Calu3 (cell line): ENCODE measurements at regions not wholly inside any gene's neighbourhood (a gene's known extent, or its start where the extent isn't known, plus 50 kb on each side); places are given as distances from the start of the nearest gene placed in this dataset.

ENCODE experiments used
- BruUV-seq: library from RNA; stranded (reverse); fragments of 400-500 nt; replicated peaks from 2 replicates; lab custom pipeline; 2021; lab: Mats Ljungman, UMichigan
- CTCF ChIA-PET: fragments of 300-600 bp; sonication (Branson Sonifier 250); formaldehyde crosslinking; loops from one replicate; lab custom pipeline; 2022; ENCODE audit warnings: antibody characterized with exemption; lab: Charles Lee
- DNase-seq: peaks from one replicate; pipeline ENCODE4 v3.0.0; 2022
- H3K27ac Mint-ChIP-seq: one replicate; pipeline ENCODE4 v1.8.0; 2022; ENCODE audit warnings: mixed read lengths; ENCODE audit not compliant: unreplicated experiment
- H3K27me3 Mint-ChIP-seq: one replicate; pipeline ENCODE4 v1.8.0; 2022; ENCODE audit warnings: mixed read lengths; ENCODE audit not compliant: unreplicated experiment
- H3K36me3 Mint-ChIP-seq: one replicate; pipeline ENCODE4 v1.8.0; 2022; ENCODE audit warnings: mild to moderate bottlenecking, moderate library complexity, mixed read lengths; ENCODE audit not compliant: insufficient read depth, unreplicated experiment
- H3K4me1 Mint-ChIP-seq: one replicate; pipeline ENCODE4 v1.8.0; 2022; ENCODE audit warnings: mild to moderate bottlenecking, low read depth, mixed read lengths; ENCODE audit not compliant: unreplicated experiment
- H3K4me3 Mint-ChIP-seq: one replicate; pipeline ENCODE4 v1.8.0; 2022; ENCODE audit warnings: mild to moderate bottlenecking, low read depth, moderate library complexity, mixed read lengths; ENCODE audit not compliant: unreplicated experiment
- H3K9me3 Mint-ChIP-seq: one replicate; pipeline ENCODE4 v1.8.0; 2022; ENCODE audit warnings: low read depth, mixed read lengths; ENCODE audit not compliant: unreplicated experiment
- intact Hi-C: fragments of 100-400 bp; cut with micrococcal nuclease; formaldehyde crosslinking; loops from one replicate; pipeline ENCODE4 v1.10.0; 2022; ENCODE audit not compliant: unreplicated experiment
- TF ChIP-seq, protein P1 (sequence below): fragments of 200-600 bp; IDR thresholded peaks from one replicate; pipeline ENCODE4 v1.8.0; 2022; ENCODE audit warnings: antibody characterized with exemption; ENCODE audit not compliant: unreplicated experiment

DNA sequence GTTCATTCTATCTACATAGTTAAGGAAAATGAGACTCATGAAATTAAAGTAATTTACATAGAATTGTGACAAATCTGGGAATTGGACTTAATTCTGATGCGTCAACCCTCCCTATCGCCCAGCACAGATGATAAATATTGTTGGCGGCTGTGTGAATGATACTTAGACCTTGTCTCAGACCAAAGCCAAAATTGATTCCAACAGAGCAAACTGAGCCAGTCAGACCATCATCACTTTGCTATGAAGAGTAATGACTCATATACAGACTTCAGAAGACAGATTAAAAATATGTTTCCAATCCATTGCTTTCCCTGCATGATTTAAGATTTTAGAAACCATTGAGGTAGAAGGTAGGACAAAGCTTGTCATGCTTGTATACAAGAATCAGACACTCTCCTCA lies 1156.7 kb upstream of the CDH8 start:
- Mint-ChIP-seq H3K4me3 (no peak overlapping the region), H3K27ac (no peak overlapping the region), H3K4me1 (no peaks in the 10 kb centered on the region), H3K27me3 (no peaks in the 10 kb centered on the region), H3K9me3 (peaks cover 16% of the 10 kb centered on the region), H3K36me3 (no peaks in the 10 kb centered on the region)
- TF ChIP-seq, protein P1, sequence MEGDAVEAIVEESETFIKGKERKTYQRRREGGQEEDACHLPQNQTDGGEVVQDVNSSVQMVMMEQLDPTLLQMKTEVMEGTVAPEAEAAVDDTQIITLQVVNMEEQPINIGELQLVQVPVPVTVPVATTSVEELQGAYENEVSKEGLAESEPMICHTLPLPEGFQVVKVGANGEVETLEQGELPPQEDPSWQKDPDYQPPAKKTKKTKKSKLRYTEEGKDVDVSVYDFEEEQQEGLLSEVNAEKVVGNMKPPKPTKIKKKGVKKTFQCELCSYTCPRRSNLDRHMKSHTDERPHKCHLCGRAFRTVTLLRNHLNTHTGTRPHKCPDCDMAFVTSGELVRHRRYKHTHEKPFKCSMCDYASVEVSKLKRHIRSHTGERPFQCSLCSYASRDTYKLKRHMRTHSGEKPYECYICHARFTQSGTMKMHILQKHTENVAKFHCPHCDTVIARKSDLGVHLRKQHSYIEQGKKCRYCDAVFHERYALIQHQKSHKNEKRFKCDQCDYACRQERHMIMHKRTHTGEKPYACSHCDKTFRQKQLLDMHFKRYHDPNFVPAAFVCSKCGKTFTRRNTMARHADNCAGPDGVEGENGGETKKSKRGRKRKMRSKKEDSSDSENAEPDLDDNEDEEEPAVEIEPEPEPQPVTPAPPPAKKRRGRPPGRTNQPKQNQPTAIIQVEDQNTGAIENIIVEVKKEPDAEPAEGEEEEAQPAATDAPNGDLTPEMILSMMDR, result no peak
- BruUV-seq, result no TSS peak
- intact Hi-C loops, result no loop called here
- no peak for DNase-seq
- CTCF ChIA-PET, result no interaction called here

DNA sequence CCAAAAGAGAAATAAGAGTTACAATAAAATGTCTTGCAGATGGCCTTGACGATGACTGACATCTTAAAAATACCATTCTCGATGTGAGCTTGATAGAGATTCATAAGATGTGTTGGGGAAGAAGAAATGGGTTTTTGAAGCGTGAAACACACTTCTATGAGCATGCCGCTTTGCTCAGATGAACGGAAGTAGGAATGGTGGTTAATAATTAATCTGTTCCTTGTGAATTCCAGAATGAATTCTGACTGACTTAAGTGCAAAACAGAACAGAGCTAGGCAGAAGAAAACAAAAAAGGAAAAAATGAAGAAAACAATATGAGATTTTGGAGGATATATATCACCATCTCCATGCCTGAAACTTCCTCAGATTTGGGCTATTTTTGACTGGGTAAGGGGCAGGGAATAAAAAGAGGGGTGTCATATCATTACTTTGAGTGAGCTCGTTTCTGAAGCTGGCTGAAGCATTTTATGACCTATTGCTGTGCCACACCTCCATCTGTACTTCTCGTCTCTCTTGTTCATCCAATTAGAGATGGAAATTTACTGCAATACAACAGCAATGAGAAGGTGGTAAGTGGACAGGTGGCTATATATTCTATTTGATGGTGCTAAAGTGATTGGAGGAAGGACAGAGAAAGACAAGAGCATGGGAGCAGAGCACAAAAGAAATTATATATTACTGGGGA lies 1152.0 kb upstream of the CDH8 start:
- CTCF ChIA-PET, result no interaction called here
- TF ChIP-seq, protein P1, result no peak
- no peak overlapping the region for H3K27ac Mint-ChIP-seq
- no peaks in the 10 kb centered on the region for H3K36me3 Mint-ChIP-seq
- H3K27me3 Mint-ChIP-seq, result no peaks in the 10 kb centered on the region
- H3K4me1 Mint-ChIP-seq, result no peaks in the 10 kb centered on the region
- H3K4me3 Mint-ChIP-seq, result no peak overlapping the region
- DNase-seq, result no peak
- BruUV-seq, result no TSS peak
- intact Hi-C loops, result no loop called here
- peaks cover 17% of the 10 kb centered on the region for H3K9me3 Mint-ChIP-seq

DNA sequence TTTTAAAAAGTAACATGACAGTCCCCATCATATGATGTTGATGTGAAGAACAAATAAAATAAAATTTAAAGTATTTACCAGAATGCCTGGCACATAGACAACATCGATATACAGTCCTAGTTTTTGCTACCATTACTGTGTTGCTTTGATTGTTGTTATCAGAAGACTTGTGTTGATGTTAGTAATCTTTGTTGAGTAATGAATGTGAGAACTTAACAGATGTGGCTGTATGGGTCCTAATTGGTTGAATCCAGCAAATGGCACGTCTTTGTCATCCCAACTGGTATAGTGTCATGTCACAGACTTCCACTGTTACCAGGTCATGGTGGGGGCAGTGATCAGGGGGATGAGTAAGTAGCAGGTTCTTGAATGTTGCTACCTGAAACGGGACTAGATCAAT lies 1151.4 kb upstream of the CDH8 start:
- Mint-ChIP-seq H3K27me3 (no peaks in the 10 kb centered on the region), H3K36me3 (no peaks in the 10 kb centered on the region), H3K9me3 (peaks cover 21% of the 10 kb centered on the region), H3K4me3 (no peak overlapping the region), H3K27ac (no peak overlapping the region), H3K4me1 (no peaks in the 10 kb centered on the region)
- TF ChIP-seq, protein P1, result no peak
- no TSS peak for BruUV-seq
- CTCF ChIA-PET, result no interaction called here
- intact Hi-C loops, result no loop called here
- no peak for DNase-seq

DNA sequence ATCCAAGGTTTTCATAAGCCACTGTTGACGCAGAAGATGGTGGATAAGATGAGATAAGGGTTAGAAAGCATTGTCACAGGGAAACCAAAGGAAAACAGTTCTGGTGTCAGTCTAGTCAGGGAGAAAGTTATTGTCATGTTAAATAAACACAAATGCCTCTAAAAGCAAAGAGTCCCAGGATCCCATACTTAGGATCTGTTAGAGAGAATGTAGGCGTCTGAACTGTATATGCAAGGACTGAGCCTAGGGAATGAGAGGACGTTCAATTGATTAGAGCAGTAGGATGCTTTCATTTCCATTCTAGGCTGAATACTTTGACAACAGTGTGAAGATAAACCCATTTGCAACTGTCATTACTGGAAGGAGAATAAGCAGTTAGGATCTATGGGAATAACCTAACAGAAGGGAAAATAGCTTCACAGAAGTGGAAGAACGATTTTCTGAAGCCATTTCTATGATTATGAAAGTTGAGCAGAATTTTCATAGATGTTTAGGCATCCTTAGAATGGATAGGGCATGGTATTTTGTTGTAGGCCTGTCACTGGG lies 1149.1 kb upstream of the CDH8 start:
- BruUV-seq, result no TSS peak
- Mint-ChIP-seq H3K36me3 (no peaks in the 10 kb centered on the region), H3K4me3 (no peak overlapping the region), H3K27ac (no peak overlapping the region), H3K9me3 (peaks cover 22% of the 10 kb centered on the region), H3K27me3 (no peaks in the 10 kb centered on the region), H3K4me1 (no peaks in the 10 kb centered on the region)
- DNase-seq, result no peak
- CTCF ChIA-PET, result no interaction called here
- intact Hi-C loops, result no loop called here
- TF ChIP-seq, protein P1, result no peak
